H1 (cell line): ENCODE measurements at regions not wholly inside any gene's neighbourhood (a gene's known extent, or its start where the extent isn't known, plus 50 kb on each side); places are given as distances from the start of the nearest gene placed in this dataset.

Experiments
- CTCF ChIA-PET: fragments of 300-600 bp; sonication (Branson Sonifier 250); formaldehyde crosslinking; loops from one replicate; lab custom pipeline; 2021; ENCODE audit not compliant: partially characterized antibody; lab: Charles Lee
- POLR2A ChIA-PET: fragments of 300-600 bp; sonication (Branson Sonifier 250); formaldehyde crosslinking; loops from one replicate; lab custom pipeline; 2021; ENCODE audit warnings: inconsistent platforms; ENCODE audit not compliant: partially characterized antibody; lab: Charles Lee
- DNase-seq, 2 experiments: peaks; one replicate each; pipeline versions ENCODE4 v3.0.0 to v3.0.0-alpha.2; 2010 to 2022; ENCODE audit warnings: low spot score in 2 of 2, low read depth in 1 of 2, mixed read lengths in 1 of 2
- FAIRE-seq: peaks from 2 replicates; lab custom pipeline; 2011; peaks lifted over from hg19 to GRCh38; lab: Jason Lieb, UNC
- H2AFZ ChIP-seq: 2 replicates; pipeline ENCODE4 v1.8.1; 2012; ENCODE audit warnings: low read length, inconsistent platforms
- H2AK5ac ChIP-seq: 2 replicates; pipeline ENCODE4 v1.6.1; 2013; ENCODE audit warnings: low read depth, low read length
- H2BK120ac ChIP-seq: replicated peaks from 2 replicates; pipeline ENCODE3; 2013; ENCODE audit warnings: low read depth, low read length, inconsistent platforms
- H2BK12ac ChIP-seq: 2 replicates; pipeline ENCODE4 v1.6.1; 2013; ENCODE audit warnings: low read depth, low read length
- H2BK15ac ChIP-seq: 2 replicates; pipeline ENCODE4 v1.6.1; 2013; ENCODE audit warnings: low read length
- H2BK20ac ChIP-seq: 2 replicates; pipeline ENCODE4 v1.6.1; 2013; ENCODE audit warnings: low read length
- H2BK5ac ChIP-seq: 2 replicates; pipeline ENCODE4 v1.6.1; 2013; ENCODE audit warnings: low read depth, low read length
- H3K14ac ChIP-seq: 2 replicates; pipeline ENCODE4 v1.6.1; 2013; ENCODE audit warnings: inconsistent platforms; ENCODE audit not compliant: insufficient read length
- H3K18ac ChIP-seq: 2 replicates; pipeline ENCODE4 v1.6.1; 2013; ENCODE audit warnings: low read length; ENCODE audit errors: extremely low read depth
- H3K23ac ChIP-seq: 2 replicates; pipeline ENCODE4 v1.6.1; 2013; ENCODE audit warnings: inconsistent platforms; ENCODE audit not compliant: insufficient read length
- H3K23me2 ChIP-seq: 2 replicates; pipeline ENCODE4 v1.6.1; 2013; ENCODE audit warnings: low read depth, low read length
- H3K27ac ChIP-seq: 2 replicates; pipeline ENCODE4 v1.6.1; 2011; ENCODE audit warnings: low read depth, low read length, inconsistent platforms
- H3K27me3 ChIP-seq, 4 experiments: replicated peaks in 1 of 4; 1 replicate in 1 of 4; 2 replicates in 3 of 4; pipeline versions ENCODE4 v1.6.1 to v1.8.1; 2011 to 2013; ENCODE audit warnings: low read length in 3 of 4, mild to moderate bottlenecking in 3 of 4, inconsistent platforms in 2 of 4, mixed read lengths in 2 of 4, moderate library complexity in 1 of 4; ENCODE audit not compliant: control insufficient read depth in 3 of 4, insufficient read depth in 3 of 4; ENCODE audit errors: extremely low read depth in 1 of 4
- H3K36me3 ChIP-seq, 4 experiments: 2 replicates each; pipeline versions ENCODE4 v1.6.1 to v1.8.1; 2011 to 2013; ENCODE audit warnings: mild to moderate bottlenecking in 4 of 4, low read length in 3 of 4, moderate library complexity in 2 of 4, control low read depth in 1 of 4, inconsistent platforms in 1 of 4; ENCODE audit not compliant: insufficient read depth in 4 of 4, control insufficient read depth in 2 of 4
- H3K4ac ChIP-seq: replicated peaks from 2 replicates; pipeline ENCODE3; 2013; ENCODE audit warnings: low read length, low read depth, mixed read lengths, inconsistent platforms; ENCODE audit not compliant: insufficient read length
- H3K4me1 ChIP-seq, 4 experiments: replicated peaks in 1 of 4; 1 replicate in 1 of 4; 2 replicates in 3 of 4; pipeline versions ENCODE4 v1.6.1 to v1.8.1; 2011 to 2013; ENCODE audit warnings: low read length in 3 of 4, inconsistent platforms in 2 of 4, mixed read lengths in 1 of 4; ENCODE audit not compliant: insufficient read depth in 4 of 4, control insufficient read depth in 3 of 4
- H3K4me2 ChIP-seq, 2 experiments: 2 replicates each; pipeline versions ENCODE4 v1.6.1 to v1.8.1; 2011 to 2013; ENCODE audit warnings: low read depth in 2 of 2, low read length in 2 of 2, control low read depth in 1 of 2, inconsistent platforms in 1 of 2, mild to moderate bottlenecking in 1 of 2; ENCODE audit not compliant: insufficient read depth in 1 of 2
- H3K4me3 ChIP-seq, 4 experiments: fragments of 200-600, 300-600 bp in 1 of 4; sonication (generic), shearing (Covaris generic), sonication (Bioruptor Twin) in 1 of 4; 2 replicates each; pipeline versions ENCODE4 v1.5.1 to v1.8.1; 2011 to 2016; ENCODE audit warnings: low read length in 4 of 4, low read depth in 3 of 4, control low read depth in 2 of 4, inconsistent platforms in 2 of 4, mild to moderate bottlenecking in 2 of 4, mixed read lengths in 1 of 4, moderate library complexity in 1 of 4; ENCODE audit not compliant: insufficient read depth in 2 of 4; ENCODE audit errors: extremely low read depth in 1 of 4
- H3K56ac ChIP-seq: replicated peaks from 2 replicates; pipeline ENCODE3; 2013; ENCODE audit warnings: low read depth, mild to moderate bottlenecking, mixed read lengths, low read length, inconsistent platforms; ENCODE audit not compliant: insufficient read length
- H3K79me1 ChIP-seq: 2 replicates; pipeline ENCODE4 v1.6.1; 2013; ENCODE audit warnings: low read depth, low read length, control low read depth
- H3K79me2 ChIP-seq, 2 experiments: 2 replicates each; pipeline versions ENCODE4 v1.6.1 to v1.8.1; 2012 to 2013; ENCODE audit warnings: low read length in 2 of 2, mild to moderate bottlenecking in 2 of 2, inconsistent platforms in 1 of 2; ENCODE audit not compliant: insufficient read depth in 2 of 2, control insufficient read depth in 1 of 2
- H3K9ac ChIP-seq, 4 experiments: replicated peaks in 1 of 4; 1 replicate in 1 of 4; 2 replicates in 3 of 4; pipeline versions ENCODE4 v1.6.1 to v1.8.1; 2011 to 2013; ENCODE audit warnings: low read depth in 3 of 4, low read length in 3 of 4, control low read depth in 2 of 4, mild to moderate bottlenecking in 2 of 4, moderate library complexity in 2 of 4, inconsistent platforms in 1 of 4; ENCODE audit errors: extremely low read depth in 1 of 4
- H3K9me3 ChIP-seq, 2 experiments: 2 replicates each; pipeline versions ENCODE4 v1.6.1 to v1.8.1; 2012 to 2013; ENCODE audit warnings: mild to moderate bottlenecking in 2 of 2, moderate library complexity in 2 of 2, control low read depth in 1 of 2, inconsistent platforms in 1 of 2, low read depth in 1 of 2, low read length in 1 of 2, mixed read lengths in 1 of 2; ENCODE audit not compliant: insufficient read depth in 2 of 2
- H4K20me1 ChIP-seq, 2 experiments: replicated peaks in 1 of 2; 2 replicates each; pipeline versions ENCODE3 to v1.8.1; 2011 to 2013; ENCODE audit warnings: inconsistent platforms in 2 of 2, low read length in 2 of 2, mild to moderate bottlenecking in 1 of 2; ENCODE audit not compliant: insufficient read depth in 2 of 2, control insufficient read depth in 1 of 2
- H4K5ac ChIP-seq: 2 replicates; pipeline ENCODE4 v1.6.1; 2013; ENCODE audit warnings: low read length, low read depth, mixed read lengths, inconsistent platforms; ENCODE audit not compliant: insufficient read length
- H4K8ac ChIP-seq: 2 replicates; pipeline ENCODE4 v1.8.0; 2013; ENCODE audit warnings: mild to moderate bottlenecking, moderate library complexity, low read length, inconsistent platforms; ENCODE audit not compliant: insufficient read depth; ENCODE audit errors: extremely low read depth
- H4K91ac ChIP-seq: replicated peaks from 2 replicates; pipeline ENCODE3; 2013; ENCODE audit warnings: low read length, mixed read lengths, inconsistent platforms; ENCODE audit not compliant: insufficient read length
- BCL11A ChIP-seq, 2 experiments: IDR thresholded peaks; one replicate each; pipeline ENCODE4 v1.6.1; 2011; ENCODE audit warnings: low read depth in 2 of 2, low read length in 2 of 2, mild to moderate bottlenecking in 2 of 2
- BRCA1 ChIP-seq: IDR thresholded peaks from 2 replicates; pipeline ENCODE4 v1.6.1; 2012; ENCODE audit warnings: low read depth, low read length, improper control_type of control experiment
- CBX5 ChIP-seq: fragments of 300-800, 300-1000 bp; sonication (generic); IDR thresholded peaks from 2 replicates; pipeline ENCODE4 v1.7.1; 2016; ENCODE audit warnings: antibody characterized with exemption, low read length, low read depth
- CHD2 ChIP-seq: IDR thresholded peaks from 2 replicates; pipeline ENCODE4 v1.6.1; 2012; ENCODE audit warnings: low read length, improper control_type of control experiment
- CTCF ChIP-seq, 3 experiments: IDR thresholded peaks; 1 replicate in 2 of 3; 2 replicates in 1 of 3; pipeline versions ENCODE4 v1.5.1 to v1.6.1; 2011; ENCODE audit warnings: low read length in 3 of 3, mild to moderate bottlenecking in 3 of 3, inconsistent platforms in 2 of 3, low read depth in 1 of 3, moderate library complexity in 1 of 3; ENCODE audit not compliant: insufficient read depth in 1 of 3; ENCODE audit errors: control extremely low read depth in 1 of 3
- E2F6 ChIP-seq: IDR thresholded peaks from 2 replicates; pipeline ENCODE4 v1.6.1; 2012; ENCODE audit warnings: inconsistent platforms
- KDM5A ChIP-seq: fragments of 200-600 bp; IDR thresholded peaks from 2 replicates; pipeline ENCODE4 v1.7.1; 2012; ENCODE audit warnings: mild to moderate bottlenecking, low read length, inconsistent platforms, mixed read lengths
- POLR2A ChIP-seq, 2 experiments: IDR thresholded peaks; 1 replicate in 1 of 2; 2 replicates in 1 of 2; pipeline ENCODE4 v1.6.1; 2011; ENCODE audit warnings: low read depth in 2 of 2, low read length in 2 of 2, mild to moderate bottlenecking in 2 of 2; ENCODE audit errors: control extremely low read depth in 1 of 2
- POLR2AphosphoS5 ChIP-seq: IDR thresholded peaks from 2 replicates; pipeline ENCODE4 v1.6.1; 2011; ENCODE audit warnings: low read depth, low read length
- SIN3A ChIP-seq, 2 experiments: IDR thresholded peaks in 1 of 2; conservative IDR thresholded peaks in 1 of 2; 2 replicates each; pipeline ENCODE4 v1.6.1; 2011 to 2012; ENCODE audit warnings: low read length in 2 of 2, improper control_type of control experiment in 1 of 2, low read depth in 1 of 2, mild to moderate bottlenecking in 1 of 2
- SIX5 ChIP-seq: IDR thresholded peaks from 2 replicates; pipeline ENCODE4 v1.6.1; 2011; ENCODE audit warnings: mild to moderate bottlenecking, low read depth, low read length
- SUZ12 ChIP-seq: fragments of 200-600 bp; sonication (generic); IDR thresholded peaks from 2 replicates; pipeline ENCODE4 v1.6.1; 2012; ENCODE audit warnings: mild to moderate bottlenecking, inconsistent platforms, low read length, moderate library complexity, mixed read lengths
- WGBS, 2 experiments: shearing (Covaris generic) in 1 of 2; methylation state at CpG; one replicate each; pipeline versions ENCODE4 v1.1.6 to v1.1.7; 2013 to 2015; ENCODE audit warnings: low lambda C conversion rate in 2 of 2, mixed read lengths in 2 of 2, inconsistent platforms in 1 of 2, low coverage in 1 of 2, missing lambda C conversion rate in 1 of 2; ENCODE audit not compliant: insufficient replicate concordance in 2 of 2, insufficient coverage in 1 of 2, insufficient read length in 1 of 2; ENCODE audit errors: extremely low coverage in 1 of 2, missing lambda C conversion rate in 1 of 2; 5-methylcytosine and 5-hydroxymethylcytosine counted together

GRCh38 chr11:26891501-26891900 lies 102.4 kb upstream of the FIBIN start:
- DNase-seq, result no peak
- no peaks in the 10 kb centered on the region for H3K36me3 ChIP-seq
- no peak overlapping the region for H2BK12ac ChIP-seq
- no peak overlapping the region for H2AK5ac ChIP-seq
- no peaks in the 10 kb centered on the region for H3K4me1 ChIP-seq
- no peak overlapping the region for H4K5ac ChIP-seq
- H4K91ac ChIP-seq, result no peak overlapping the region
- H3K4ac ChIP-seq, result no peak overlapping the region
- H3K4me3 ChIP-seq, result no peak overlapping the region
- H3K56ac ChIP-seq, result no peak overlapping the region
- H3K14ac ChIP-seq, result no peak overlapping the region
- H2BK15ac ChIP-seq, result no peak overlapping the region
- CTCF ChIA-PET, result no interaction called here
- H2BK120ac ChIP-seq, result no peak overlapping the region
- H3K23ac ChIP-seq, result no peak overlapping the region
- H3K9me3 ChIP-seq, result no peaks in the 10 kb centered on the region
- no peaks in the 10 kb centered on the region for H3K23me2 ChIP-seq
- WGBS, 2 experiments, result 86% methylated on average over 2 of the region's 2 CpGs; no CpG with 5 or more reads in 1 of the 2 experiments
- no peak overlapping the region for H3K9ac ChIP-seq
- H3K27me3 ChIP-seq, result no peaks in the 10 kb centered on the region
- no peak overlapping the region for H3K18ac ChIP-seq
- no peaks in the 10 kb centered on the region for H3K79me2 ChIP-seq
- H2BK5ac ChIP-seq, result no peak overlapping the region
- no peak overlapping the region for H4K8ac ChIP-seq
- no peak overlapping the region for H3K27ac ChIP-seq
- no peak overlapping the region for H2AFZ ChIP-seq
- no peaks in the 10 kb centered on the region for H3K79me1 ChIP-seq
- POLR2A ChIA-PET, result no interaction called here
- FAIRE-seq, result no peak
- no peak overlapping the region for H3K4me2 ChIP-seq
- no peaks in the 10 kb centered on the region for H4K20me1 ChIP-seq
- H2BK20ac ChIP-seq, result no peak overlapping the region
- TF ChIP-seq CHD2, result no peak
- no peak for TF ChIP-seq E2F6
- TF ChIP-seq BCL11A (IDR thresholded peaks at IDR 0.05; ENCODE audit: low read depth in 2 of 2, low read length in 2 of 2), result no peak
- no peak for TF ChIP-seq SUZ12
- TF ChIP-seq KDM5A, result no peak
- no peak for TF ChIP-seq BRCA1
- TF ChIP-seq CTCF (IDR thresholded peaks at IDR 0.05; ENCODE audit: control extremely low read depth in 1 of 3, insufficient read depth in 1 of 3, low read depth in 1 of 3, low read length in 3 of 3), result no peak
- no peak for TF ChIP-seq POLR2AphosphoS5
- TF ChIP-seq SIN3A (conservative IDR thresholded peaks at IDR 0.05 in 1 of 2, IDR thresholded peaks at IDR 0.05 in 1 of 2; ENCODE audit: low read depth in 1 of 2, low read length in 2 of 2), result no peak
- no peak for TF ChIP-seq CBX5
- no peak for TF ChIP-seq POLR2A (IDR thresholded peaks at IDR 0.05; ENCODE audit: control extremely low read depth in 1 of 2, low read depth in 2 of 2, low read length in 2 of 2)
- TF ChIP-seq SIX5, result no peak
